Karpas-422 (cell line): ENCODE measurements at regions not wholly inside any gene's neighbourhood (a gene's known extent, or its start where the extent isn't known, plus 50 kb on each side); places are given as distances from the start of the nearest gene placed in this dataset.

Experiments
- DNase-seq: peaks from one replicate; pipeline ENCODE4 v3.0.0-alpha.2; 2015
- H2AFZ ChIP-seq: fragments of 200-600 bp; sonication (generic); 2 replicates; pipeline ENCODE4 v1.6.1; 2014; ENCODE audit warnings: antibody characterized with exemption, low read length, mixed read lengths
- H3K27ac ChIP-seq: fragments of 200-600 bp; sonication (generic); 2 replicates; pipeline ENCODE4 v1.5.1; 2014; ENCODE audit warnings: mild to moderate bottlenecking, low read length, moderate library complexity
- H3K27me3 ChIP-seq: fragments of 200-600 bp; sonication (generic); 2 replicates; pipeline ENCODE4 v1.6.1; 2014; ENCODE audit warnings: low read length, mixed read lengths
- H3K36me3 ChIP-seq: fragments of 200-600 bp; sonication (generic); 2 replicates; pipeline ENCODE4 v1.6.1; 2014; ENCODE audit warnings: low read length, mixed read lengths; ENCODE audit not compliant: insufficient read depth
- H3K4me1 ChIP-seq: fragments of 200-600 bp; sonication (generic); 2 replicates; pipeline ENCODE4 v1.6.1; 2014; ENCODE audit warnings: mild to moderate bottlenecking, low read length, mixed read lengths
- H3K4me2 ChIP-seq: fragments of 200-600 bp; sonication (generic); 2 replicates; pipeline ENCODE4 v1.6.1; 2014; ENCODE audit warnings: low read length, low read depth, mild to moderate bottlenecking; ENCODE audit not compliant: poor library complexity, severe bottlenecking
- H3K4me3 ChIP-seq: fragments of 200-600 bp; sonication (generic); 2 replicates; pipeline ENCODE4 v1.5.1; 2014; ENCODE audit warnings: mild to moderate bottlenecking, antibody characterized with exemption, low read length, mixed read lengths
- H3K79me2 ChIP-seq: fragments of 200-600 bp; sonication (generic); 2 replicates; pipeline ENCODE4 v1.6.1; 2014; ENCODE audit warnings: mild to moderate bottlenecking, low read length, mixed read lengths
- H3K9ac ChIP-seq: fragments of 200-600 bp; sonication (generic); 2 replicates; pipeline ENCODE4 v1.6.0; 2014; ENCODE audit warnings: low read length
- H3K9me2 ChIP-seq: fragments of 200-600 bp; sonication (generic), shearing (Covaris generic); replicated peaks from 2 replicates; pipeline ENCODE4 v1.6.0; 2014; ENCODE audit warnings: mild to moderate bottlenecking, low read length, moderate library complexity; ENCODE audit not compliant: insufficient read depth
- H3K9me3 ChIP-seq: fragments of 300-700, 200-600 bp; sonication (generic); 2 replicates; pipeline ENCODE4 v1.6.1; 2014; ENCODE audit warnings: low read length, mixed read lengths
- H4K20me1 ChIP-seq: fragments of 200-600 bp; sonication (generic); 2 replicates; pipeline ENCODE4 v1.6.1; 2014; ENCODE audit warnings: mild to moderate bottlenecking, antibody characterized with exemption, low read length, low read depth; ENCODE audit not compliant: insufficient read depth

- peaks cover 50% of the 10 kb centered on the region for H3K4me1 ChIP-seq
- H3K9ac ChIP-seq: no peak overlapping the region
- H3K27me3 ChIP-seq: no peaks in the 10 kb centered on the region
- peak; percentile 83 for DNase-seq
- 0 out of 2 replicates have a peak overlapping the region, but pooled peaks have one; percentile 13 for H2AFZ ChIP-seq
- H3K9me3 ChIP-seq: no peaks in the 10 kb centered on the region
- no peaks in the 10 kb centered on the region for H3K79me2 ChIP-seq
- no peaks in the 10 kb centered on the region for H3K36me3 ChIP-seq
- peak overlapping the region; percentile 46; the same call in 1 of the 2 replicates for H3K4me3 ChIP-seq
- no peaks in the 10 kb centered on the region for H4K20me1 ChIP-seq
- no peaks in the 10 kb centered on the region for H3K9me2 ChIP-seq
- H3K4me2 ChIP-seq: peak overlapping the region; percentile 68
- no peak overlapping the region for H3K27ac ChIP-seq
These were observed 581.8 kb downstream of the NLGN4X start for GRCh38 chrX:5646818-5647217.

GRCh38 chrX:5644776-5645175 lies 583.9 kb downstream of the NLGN4X start:
- DNase-seq: no peak
- no peaks in the 10 kb centered on the region for H4K20me1 ChIP-seq
- no peak overlapping the region for H3K9ac ChIP-seq
- no peaks in the 10 kb centered on the region for H3K9me3 ChIP-seq
- H2AFZ ChIP-seq: no peak overlapping the region
- no peak overlapping the region for H3K4me3 ChIP-seq
- no peak overlapping the region for H3K27ac ChIP-seq
- H3K36me3 ChIP-seq: no peaks in the 10 kb centered on the region
- H3K4me2 ChIP-seq: no peak overlapping the region
- peaks cover 50% of the 10 kb centered on the region for H3K4me1 ChIP-seq
- no peaks in the 10 kb centered on the region for H3K27me3 ChIP-seq
- no peaks in the 10 kb centered on the region for H3K79me2 ChIP-seq
- H3K9me2 ChIP-seq: no peaks in the 10 kb centered on the region

GRCh38 chrX:5640071-5640470 lies 588.6 kb downstream of the NLGN4X start:
- Histone ChIP-seq H3K79me2 (no peaks in the 10 kb centered on the region), H2AFZ (no peak overlapping the region), H3K4me2 (no peak overlapping the region), H3K9me2 (no peaks in the 10 kb centered on the region), H3K36me3 (no peaks in the 10 kb centered on the region), H3K27ac (no peak overlapping the region), H3K9me3 (no peaks in the 10 kb centered on the region), H3K4me3 (no peak overlapping the region), H3K4me1 (peaks cover 16% of the 10 kb centered on the region), H3K27me3 (no peaks in the 10 kb centered on the region), H3K9ac (no peak overlapping the region), H4K20me1 (no peaks in the 10 kb centered on the region)
- DNase-seq: no peak

- H3K4me2 ChIP-seq: no peak overlapping the region
- H3K4me1 ChIP-seq: peaks cover under 1% of the 10 kb centered on the region
- H3K36me3 ChIP-seq: no peaks in the 10 kb centered on the region
- no peak overlapping the region for H3K4me3 ChIP-seq
- H2AFZ ChIP-seq: no peak overlapping the region
- DNase-seq: no peak
- no peak overlapping the region for H3K9ac ChIP-seq
- no peak overlapping the region for H3K27ac ChIP-seq
- H3K79me2 ChIP-seq: no peaks in the 10 kb centered on the region
- H3K9me3 ChIP-seq: no peaks in the 10 kb centered on the region
- no peaks in the 10 kb centered on the region for H4K20me1 ChIP-seq
- H3K9me2 ChIP-seq: no peaks in the 10 kb centered on the region
- H3K27me3 ChIP-seq: no peaks in the 10 kb centered on the region
These were observed 590.1 kb downstream of the NLGN4X start for GRCh38 chrX:5638572-5638971.

- no peaks in the 10 kb centered on the region for H3K9me2 ChIP-seq
- H3K27me3 ChIP-seq: no peaks in the 10 kb centered on the region
- H3K36me3 ChIP-seq: no peaks in the 10 kb centered on the region
- no peak overlapping the region for H2AFZ ChIP-seq
- no peaks in the 10 kb centered on the region for H3K9me3 ChIP-seq
- H3K27ac ChIP-seq: no peak overlapping the region
- H3K4me2 ChIP-seq: no peak overlapping the region
- DNase-seq: no peak
- H3K4me1 ChIP-seq: no peaks in the 10 kb centered on the region
- no peaks in the 10 kb centered on the region for H4K20me1 ChIP-seq
- H3K4me3 ChIP-seq: no peak overlapping the region
- H3K9ac ChIP-seq: no peak overlapping the region
- no peaks in the 10 kb centered on the region for H3K79me2 ChIP-seq
These were observed 595.8 kb downstream of the NLGN4X start for GRCh38 chrX:5632887-5633286.

GRCh38 chrX:5632061-5632614 lies 596.5 kb downstream of the NLGN4X start:
- H3K4me1 ChIP-seq: no peaks in the 10 kb centered on the region
- no peak for DNase-seq
- no peak overlapping the region for H3K9ac ChIP-seq

GRCh38 chrX:5617666-5618065 lies 611.0 kb downstream of the NLGN4X start:
- Histone ChIP-seq H3K79me2 (no peaks in the 10 kb centered on the region), H3K9me3 (no peaks in the 10 kb centered on the region), H4K20me1 (no peaks in the 10 kb centered on the region), H3K9ac (no peak overlapping the region), H2AFZ (no peak overlapping the region), H3K27ac (no peak overlapping the region), H3K36me3 (no peaks in the 10 kb centered on the region), H3K4me2 (no peak overlapping the region), H3K9me2 (no peaks in the 10 kb centered on the region), H3K27me3 (no peaks in the 10 kb centered on the region), H3K4me1 (no peaks in the 10 kb centered on the region), H3K4me3 (no peak overlapping the region)
- no peak for DNase-seq

More at GRCh38 chrX:5632061-5632614, 596.5 kb downstream of the NLGN4X start:
- no peak overlapping the region for H2AFZ ChIP-seq
- H3K9me3 ChIP-seq: no peaks in the 10 kb centered on the region
- no peaks in the 10 kb centered on the region for H4K20me1 ChIP-seq
- H3K79me2 ChIP-seq: no peaks in the 10 kb centered on the region
- no peak overlapping the region for H3K4me2 ChIP-seq
- no peaks in the 10 kb centered on the region for H3K9me2 ChIP-seq
- H3K27me3 ChIP-seq: no peaks in the 10 kb centered on the region
- H3K27ac ChIP-seq: no peak overlapping the region
- H3K4me3 ChIP-seq: no peak overlapping the region
- no peaks in the 10 kb centered on the region for H3K36me3 ChIP-seq

- H3K27ac ChIP-seq: no peak overlapping the region
- H3K9me2 ChIP-seq: no peaks in the 10 kb centered on the region
- no peak overlapping the region for H2AFZ ChIP-seq
- H3K4me3 ChIP-seq: no peak overlapping the region
- no peaks in the 10 kb centered on the region for H3K4me1 ChIP-seq
- no peak overlapping the region for H3K4me2 ChIP-seq
- no peak for DNase-seq
- peaks cover 4% of the 10 kb centered on the region; the same call in 1 of the 2 replicates for H3K9me3 ChIP-seq
- H3K36me3 ChIP-seq: no peaks in the 10 kb centered on the region
- H3K79me2 ChIP-seq: no peaks in the 10 kb centered on the region
- no peak overlapping the region for H3K9ac ChIP-seq
- H3K27me3 ChIP-seq: no peaks in the 10 kb centered on the region; the same call in 1 of the 2 replicates
- H4K20me1 ChIP-seq: no peaks in the 10 kb centered on the region
These were observed 633.1 kb downstream of the NLGN4X start for GRCh38 chrX:5595570-5595969.
